Forelimb muscle (tissue), 1 donor: ENCODE measurements at regions not wholly inside any gene's neighbourhood (a gene's known extent, or its start where the extent isn't known, plus 50 kb on each side); places are given as distances from the start of the nearest gene placed in this dataset.

Experiments
- DNase-seq: peaks from one replicate; pipeline ENCODE4 v3.0.0-alpha.2; 2013; ENCODE audit warnings: low read depth

- DNase-seq: no peak
Observed at GRCh38 chr12:108462686-108463085, 52.4 kb upstream of the FICD start.

GRCh38 chr12:108461058-108461660 lies 53.9 kb upstream of the FICD start:
- DNase-seq: no peak

- DNase-seq: no peak
Observed at GRCh38 chr12:108459149-108459548, 55.9 kb upstream of the FICD start.

- no peak for DNase-seq
Observed at GRCh38 chr12:108457734-108458361, 57.2 kb upstream of the FICD start.

GRCh38 chr12:108457006-108457733 lies 57.9 kb upstream of the FICD start:
- DNase-seq: peak; percentile 13

DNA sequence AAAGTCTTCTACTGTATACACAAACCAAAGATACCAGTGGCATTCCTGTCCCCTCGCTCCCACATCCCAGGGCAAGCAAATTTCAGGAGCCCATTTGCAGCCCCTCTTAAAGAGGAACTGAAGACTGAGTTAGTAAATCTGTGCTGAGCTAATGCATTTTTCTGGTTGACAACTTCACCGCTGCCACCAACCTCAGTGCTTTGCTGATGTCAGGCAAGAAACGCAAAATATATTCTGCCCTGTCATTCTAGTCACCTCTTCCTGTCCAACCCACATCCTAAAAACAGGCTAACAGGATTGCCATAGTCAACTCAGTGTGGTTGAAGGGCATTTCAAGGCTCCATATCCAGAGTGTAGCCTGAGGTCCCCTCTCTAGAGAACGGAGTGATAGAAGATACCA lies 59.4 kb upstream of the FICD start:
- DNase-seq: no peak

DNA sequence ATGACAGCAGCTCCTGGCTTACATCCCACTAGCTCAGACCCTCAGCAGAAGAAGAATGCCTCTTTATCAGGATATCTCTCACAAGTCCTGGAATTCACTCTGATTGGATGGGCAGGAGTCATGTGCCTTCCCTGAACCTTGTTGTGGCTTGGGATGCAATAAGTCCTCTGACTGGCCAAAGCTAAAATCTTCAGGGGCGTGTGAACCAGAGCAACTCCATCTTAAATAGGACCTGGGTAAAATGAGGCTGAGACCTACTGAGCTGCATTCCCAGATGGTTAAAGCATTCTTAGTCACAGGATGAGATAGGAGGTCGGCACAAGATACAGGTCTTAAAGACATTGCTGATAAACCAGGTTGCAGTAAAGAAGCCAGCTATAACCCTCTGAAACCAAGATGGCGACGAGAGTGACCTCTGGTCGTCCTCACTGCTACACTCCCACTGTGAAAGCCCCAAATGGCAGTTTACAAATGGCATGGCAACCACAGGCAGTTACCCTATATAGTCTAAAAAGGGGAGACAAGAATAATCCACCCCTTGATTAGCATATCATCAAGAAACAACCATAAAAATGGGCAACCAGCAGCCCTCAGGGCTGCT lies 60.4 kb upstream of the FICD start:
- no peak for DNase-seq

DNA sequence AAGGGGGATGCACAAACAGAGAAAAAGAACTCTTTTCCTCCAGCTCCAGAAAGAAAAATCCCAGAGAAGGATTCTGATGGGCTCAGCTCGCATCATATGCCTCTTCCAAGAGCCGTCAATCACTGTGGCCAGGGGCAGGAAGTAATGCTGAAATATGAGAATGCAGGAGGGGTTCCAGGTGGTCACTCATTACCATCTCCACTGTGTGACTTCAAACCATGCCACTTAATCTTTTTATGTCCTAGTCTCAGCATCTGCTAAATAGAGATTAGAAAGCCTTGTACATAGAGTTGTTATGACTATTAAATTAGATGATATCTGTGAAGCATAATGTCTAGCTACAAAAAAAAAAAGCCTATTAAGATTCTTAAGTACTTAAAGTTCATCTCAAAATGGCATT lies 65.6 kb upstream of the FICD start:
- no peak for DNase-seq

GRCh38 chr12:108448246-108448645 lies 66.8 kb upstream of the FICD start:
- no peak for DNase-seq

- DNase-seq: peak; percentile 16
Observed at GRCh38 chr12:108447168-108447832, 67.8 kb upstream of the FICD start.

- peak; percentile 2 for DNase-seq
Observed at GRCh38 chr12:108446766-108447165, 68.3 kb upstream of the FICD start.

- no peak for DNase-seq
Observed at GRCh38 chr12:108442910-108443309, 72.2 kb upstream of the FICD start.

DNA sequence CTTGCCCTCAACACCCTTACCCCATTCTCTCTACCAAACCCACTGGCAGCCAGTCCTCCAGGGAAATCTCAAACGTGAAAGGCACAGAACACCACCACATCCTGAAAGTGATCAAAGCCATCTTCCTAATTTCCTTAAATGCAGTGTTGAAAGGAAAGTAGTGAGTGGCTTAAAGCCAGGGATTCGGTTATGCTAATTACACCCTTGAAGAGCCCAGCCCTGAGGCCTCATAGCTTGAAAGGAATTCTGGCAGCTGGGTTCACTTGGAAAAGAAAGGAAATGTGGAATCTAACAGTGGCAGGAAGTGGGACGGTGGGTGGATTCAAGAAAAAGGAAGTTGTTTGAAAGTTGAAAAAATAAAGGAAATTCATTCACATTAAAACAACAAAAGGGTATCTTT lies 73.0 kb upstream of the FICD start:
- no peak for DNase-seq

GRCh38 chr12:108441549-108441948 lies 73.5 kb upstream of the FICD start:
- DNase-seq: no peak

DNA sequence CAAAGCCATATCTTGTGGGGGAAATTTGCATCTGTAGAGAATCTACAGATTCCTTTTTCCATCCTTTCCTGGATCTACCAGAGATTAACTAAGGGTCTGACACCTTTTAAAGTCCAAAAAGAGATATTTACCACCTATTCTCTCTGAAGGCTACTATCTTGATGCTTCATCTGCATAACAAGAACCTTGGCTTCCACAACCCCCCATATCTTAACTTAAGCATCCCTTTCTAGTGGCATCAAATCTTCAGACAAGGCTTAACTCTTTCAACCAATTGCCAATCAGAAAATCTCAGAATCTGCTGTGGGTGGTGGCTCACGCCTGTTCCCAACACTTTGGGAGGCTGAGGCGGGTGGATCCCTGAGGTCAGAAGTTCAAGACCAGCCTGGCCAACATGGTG lies 74.3 kb upstream of the FICD start:
- DNase-seq: no peak

GRCh38 chr12:108438667-108439066 lies 76.4 kb upstream of the FICD start:
- DNase-seq: no peak

- no peak for DNase-seq
Observed at GRCh38 chr12:108432423-108433121, 82.5 kb upstream of the FICD start.

GRCh38 chr12:108430926-108431325 lies 84.2 kb upstream of the FICD start:
- no peak for DNase-seq

DNA sequence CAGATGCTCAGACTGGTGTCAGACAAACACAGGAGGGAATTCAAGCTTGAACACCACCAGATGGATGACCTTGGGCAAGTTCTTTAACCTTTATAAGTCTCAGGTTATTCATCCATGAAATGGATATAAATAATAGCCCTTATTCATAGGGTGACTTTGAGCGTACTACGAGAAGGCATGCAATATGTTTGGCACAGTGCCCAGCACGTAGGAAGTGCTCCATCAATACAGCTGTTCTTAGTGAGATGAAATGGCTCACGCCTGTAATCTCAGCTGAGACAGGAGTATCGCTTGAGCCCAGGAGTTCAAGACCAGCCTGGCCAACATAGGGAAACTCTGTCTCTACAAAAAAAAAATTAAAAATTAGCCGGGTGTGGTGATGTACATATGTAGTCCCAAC lies 84.8 kb upstream of the FICD start:
- no peak for DNase-seq

DNA sequence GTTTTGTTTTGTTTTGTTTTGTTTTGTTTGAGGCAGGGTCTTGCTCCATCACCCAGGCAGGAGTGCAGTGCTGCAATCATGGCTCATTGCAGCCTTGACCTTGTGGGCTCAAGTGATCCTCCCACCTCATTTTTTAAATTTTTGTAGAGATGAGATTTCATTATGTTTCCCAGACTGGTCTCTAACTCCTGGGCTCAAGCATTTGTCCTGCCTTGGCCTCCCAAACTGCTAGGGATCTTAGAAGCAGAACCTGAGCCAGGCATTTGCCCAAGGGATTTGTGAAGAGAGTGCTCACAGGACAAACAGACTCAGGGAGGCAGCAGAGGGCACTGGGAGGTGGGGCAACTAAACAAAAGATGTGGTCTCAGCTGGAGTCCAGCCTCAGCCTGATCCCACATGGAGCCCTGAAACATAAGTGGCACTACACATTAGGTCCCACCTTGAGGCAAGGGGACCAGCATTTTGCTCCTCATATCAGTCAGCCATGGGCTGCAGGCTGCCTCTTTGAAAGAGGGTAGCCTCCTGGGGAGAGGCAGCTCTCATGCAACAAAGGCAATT lies 86.2 kb upstream of the CMKLR1 start:
- DNase-seq: no peak

- no peak for DNase-seq
Observed at GRCh38 chr12:108424816-108425215, 85.7 kb upstream of the CMKLR1 start.
